PC-9 (cell line): ENCODE measurements at regions not wholly inside any gene's neighbourhood (a gene's known extent, or its start where the extent isn't known, plus 50 kb on each side); places are given as distances from the start of the nearest gene placed in this dataset.

ENCODE experiments used
- EZH2 ChIP-seq: fragments of 200-600 bp; sonication (generic); IDR thresholded peaks from 2 replicates; pipeline ENCODE4 v1.8.0; 2017; ENCODE audit warnings: antibody characterized with exemption, low read depth
- TF ChIP-seq, protein P1 (sequence below): fragments of 200-600 bp; sonication (generic); conservative IDR thresholded peaks from 2 replicates; pipeline ENCODE4 v1.6.1; 2017; ENCODE audit warnings: mixed run types, antibody characterized with exemption, mild to moderate bottlenecking, moderate library complexity

DNA sequence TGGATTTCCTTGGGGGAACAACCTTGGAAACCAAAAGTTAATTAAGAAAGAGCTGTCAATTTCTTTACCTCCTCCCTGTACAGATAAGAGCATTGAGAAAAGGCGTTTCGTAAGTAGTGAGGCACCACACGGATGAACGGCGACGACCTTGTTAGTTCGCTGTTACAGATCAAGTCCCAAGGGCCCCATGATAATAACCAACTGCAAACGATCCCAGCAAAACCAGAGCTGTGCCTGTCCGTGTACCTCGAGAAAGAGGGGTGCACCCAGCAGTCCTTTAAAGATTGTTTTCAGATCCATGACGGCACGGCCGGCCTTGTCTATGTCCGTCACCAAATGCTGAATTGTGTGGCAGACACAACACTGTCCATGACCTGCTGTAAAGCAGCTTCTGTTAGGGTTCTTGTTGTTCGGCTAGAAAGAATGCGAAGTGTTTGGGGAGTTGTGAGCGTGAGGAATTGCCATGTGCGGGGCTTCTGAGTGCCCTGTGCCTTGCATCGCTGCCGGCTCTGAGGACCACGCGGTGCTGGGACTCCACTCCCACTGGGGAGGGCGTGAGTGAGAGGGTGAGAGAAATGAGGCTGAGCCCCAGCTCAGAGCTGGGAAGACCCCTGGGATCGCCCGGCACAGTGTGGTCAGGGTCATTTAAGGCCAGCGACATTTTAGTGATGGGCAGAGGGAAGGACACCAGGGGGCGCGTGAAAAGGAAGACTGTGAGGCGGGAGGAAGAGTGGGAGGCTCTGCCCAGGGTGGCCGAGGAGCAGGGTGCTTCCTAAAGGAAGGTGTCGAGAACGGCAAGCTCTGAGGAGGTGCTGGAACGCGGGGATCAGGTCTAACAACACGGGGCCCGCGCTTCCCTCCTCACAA, 136.8 kb upstream of the RPS6KA2 start:
- TF ChIP-seq, protein P1, sequence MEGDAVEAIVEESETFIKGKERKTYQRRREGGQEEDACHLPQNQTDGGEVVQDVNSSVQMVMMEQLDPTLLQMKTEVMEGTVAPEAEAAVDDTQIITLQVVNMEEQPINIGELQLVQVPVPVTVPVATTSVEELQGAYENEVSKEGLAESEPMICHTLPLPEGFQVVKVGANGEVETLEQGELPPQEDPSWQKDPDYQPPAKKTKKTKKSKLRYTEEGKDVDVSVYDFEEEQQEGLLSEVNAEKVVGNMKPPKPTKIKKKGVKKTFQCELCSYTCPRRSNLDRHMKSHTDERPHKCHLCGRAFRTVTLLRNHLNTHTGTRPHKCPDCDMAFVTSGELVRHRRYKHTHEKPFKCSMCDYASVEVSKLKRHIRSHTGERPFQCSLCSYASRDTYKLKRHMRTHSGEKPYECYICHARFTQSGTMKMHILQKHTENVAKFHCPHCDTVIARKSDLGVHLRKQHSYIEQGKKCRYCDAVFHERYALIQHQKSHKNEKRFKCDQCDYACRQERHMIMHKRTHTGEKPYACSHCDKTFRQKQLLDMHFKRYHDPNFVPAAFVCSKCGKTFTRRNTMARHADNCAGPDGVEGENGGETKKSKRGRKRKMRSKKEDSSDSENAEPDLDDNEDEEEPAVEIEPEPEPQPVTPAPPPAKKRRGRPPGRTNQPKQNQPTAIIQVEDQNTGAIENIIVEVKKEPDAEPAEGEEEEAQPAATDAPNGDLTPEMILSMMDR, result no peak
- TF ChIP-seq EZH2, result no peak
